AG04449 (cell line): ENCODE measurements at regions not wholly inside any gene's neighbourhood (a gene's known extent, or its start where the extent isn't known, plus 50 kb on each side); places are given as distances from the start of the nearest gene placed in this dataset.
"Not testable (repeated sequence)": the region's sequence is repeated elsewhere in the genome, so short reads cannot be mapped to it uniquely, and the experiment has no call there.

ENCODE experiments used
- CTCF ChIA-PET: fragments of 350-600 bp; formaldehyde crosslinking; extraction: SDS; loops from one replicate; lab custom pipeline; 2021; ENCODE audit warnings: antibody characterized with exemption; lab: Yijun Ruan, JAX
- POLR2A ChIA-PET: fragments of 400-600, 350-600 bp; formaldehyde crosslinking; extraction: SDS; loops from one replicate; lab custom pipeline; 2020; ENCODE audit warnings: antibody characterized with exemption, inconsistent platforms; lab: Yijun Ruan, JAX
- DNase-seq: peaks from one replicate; pipeline ENCODE4 v3.0.0-alpha.2; 2010; ENCODE audit warnings: low read depth, low spot score
- H3K4me3 ChIP-seq: 2 replicates; pipeline ENCODE4 v1.5.1; 2011; ENCODE audit warnings: low read depth, mild to moderate bottlenecking, control low read depth, low read length
- CTCF ChIP-seq: IDR thresholded peaks from one replicate; pipeline ENCODE4 v1.5.1; 2011; ENCODE audit warnings: mild to moderate bottlenecking, moderate library complexity, low read length, control low read depth, inconsistent platforms; ENCODE audit not compliant: insufficient read depth; ENCODE audit errors: missing control alignments

GRCh38 chr7:65554553-65555476 is 181.2 kb downstream of the ZNF92 start:
- H3K4me3 ChIP-seq, POLR2A ChIA-PET, DNase-seq, CTCF ChIA-PET: not testable (repeated sequence)

- CTCF ChIA-PET, H3K4me3 ChIP-seq, DNase-seq, POLR2A ChIA-PET: not testable (repeated sequence)
These were observed 184.9 kb downstream of the ZNF92 start for GRCh38 chr7:65558584-65558983.

GRCh38 chr7:65561786-65562372 is 188.2 kb downstream of the ZNF92 start:
- CTCF ChIA-PET, DNase-seq, POLR2A ChIA-PET: not testable (repeated sequence)

GRCh38 chr7:65562522-65562921 is 188.9 kb downstream of the ZNF92 start:
- DNase-seq, POLR2A ChIA-PET, H3K4me3 ChIP-seq, CTCF ChIA-PET: not testable (repeated sequence)

More at GRCh38 chr7:65561786-65562372, 188.2 kb downstream of the ZNF92 start:
- H3K4me3 ChIP-seq = not testable (repeated sequence)

GRCh38 chr7:65563333-65563732 is 189.7 kb downstream of the ZNF92 start:
- CTCF ChIA-PET, POLR2A ChIA-PET, DNase-seq, H3K4me3 ChIP-seq: not testable (repeated sequence)

- POLR2A ChIA-PET, CTCF ChIA-PET, H3K4me3 ChIP-seq, DNase-seq: not testable (repeated sequence)
These were observed 194.6 kb downstream of the ZNF92 start for GRCh38 chr7:65568226-65568625.

GRCh38 chr7:65570990-65571389 is 197.3 kb downstream of the ZNF92 start:
- POLR2A ChIA-PET = not testable (repeated sequence)

GRCh38 chr7:65572581-65572980 is 198.9 kb downstream of the ZNF92 start:
- POLR2A ChIA-PET, H3K4me3 ChIP-seq, DNase-seq, CTCF ChIA-PET: not testable (repeated sequence)

More at GRCh38 chr7:65570990-65571389, 197.3 kb downstream of the ZNF92 start:
- H3K4me3 ChIP-seq, DNase-seq, CTCF ChIA-PET: not testable (repeated sequence)

GRCh38 chr7:65576370-65576769 is 202.7 kb downstream of the ZNF92 start:
- H3K4me3 ChIP-seq, POLR2A ChIA-PET, CTCF ChIA-PET, DNase-seq: not testable (repeated sequence)

- H3K4me3 ChIP-seq, CTCF ChIA-PET, POLR2A ChIA-PET, DNase-seq: not testable (repeated sequence)
These were observed 209.0 kb downstream of the ZNF92 start for GRCh38 chr7:65582518-65583119.

GRCh38 chr7:65602495-65602894 is 228.8 kb downstream of the ZNF92 start:
- CTCF ChIA-PET, DNase-seq: not testable (repeated sequence)

GRCh38 chr7:65609131-65609530 is 235.5 kb downstream of the ZNF92 start:
- ChIA-PET CTCF (no interaction called here), POLR2A (no interaction called here)
- no peak for TF ChIP-seq CTCF
- H3K4me3 ChIP-seq = no peak overlapping the region
- DNase-seq = no peak

More at GRCh38 chr7:65602495-65602894, 228.8 kb downstream of the ZNF92 start:
- POLR2A ChIA-PET, H3K4me3 ChIP-seq: not testable (repeated sequence)

- CTCF ChIA-PET, POLR2A ChIA-PET, H3K4me3 ChIP-seq, DNase-seq: not testable (repeated sequence)
These were observed 240.1 kb downstream of the ZNF92 start for GRCh38 chr7:65613644-65614289.

- DNase-seq, POLR2A ChIA-PET, H3K4me3 ChIP-seq, CTCF ChIA-PET: not testable (repeated sequence)
These were observed 242.5 kb downstream of the ZNF92 start for GRCh38 chr7:65616111-65616510.

GRCh38 chr7:65620216-65620615 is 246.6 kb downstream of the ZNF92 start:
- H3K4me3 ChIP-seq, CTCF ChIA-PET, DNase-seq, POLR2A ChIA-PET: not testable (repeated sequence)
